ENCODE measurements at regions not wholly inside any gene's neighbourhood (a gene's known extent, or its start where the extent isn't known, plus 50 kb on each side); places are given as distances from the start of the nearest gene placed in this dataset.

GRCh38 chr6:134491477-134491876 is 173.6 kb upstream of the SGK1 start:
- no peak for DNase-seq (ENCODE audit: low spot score)

- DNase-seq (ENCODE audit: low spot score): no peak
Observed at GRCh38 chr6:134482593-134483270, 164.8 kb upstream of the SGK1 start.

GRCh38 chr6:134481966-134482365 is 164.1 kb upstream of the SGK1 start:
- no peak for DNase-seq (ENCODE audit: low spot score)

GRCh38 chr6:134480593-134480992 is 162.7 kb upstream of the SGK1 start:
- no peak for DNase-seq (ENCODE audit: low spot score)

GRCh38 chr6:134478764-134479399 is 161.0 kb upstream of the SGK1 start:
- no peak for DNase-seq (ENCODE audit: low spot score)

- DNase-seq (ENCODE audit: low spot score): no peak
Observed at GRCh38 chr6:134477991-134478635, 160.2 kb upstream of the SGK1 start.

- DNase-seq (ENCODE audit: low spot score): no peak
Observed at GRCh38 chr6:134474955-134475354, 157.0 kb upstream of the SGK1 start.

GRCh38 chr6:134472661-134473060 is 154.7 kb upstream of the SGK1 start:
- DNase-seq (ENCODE audit: low spot score): no peak

- DNase-seq (ENCODE audit: low spot score): no peak
Observed at GRCh38 chr6:134472046-134472445, 154.1 kb upstream of the SGK1 start.

- DNase-seq (ENCODE audit: low spot score): no peak
Observed at GRCh38 chr6:134470457-134470975, 152.6 kb upstream of the SGK1 start.

GRCh38 chr6:134469702-134470456 is 152.0 kb upstream of the SGK1 start:
- DNase-seq (ENCODE audit: low spot score): no peak

GRCh38 chr6:134468633-134469032 is 150.7 kb upstream of the SGK1 start:
- peak; percentile 44 for DNase-seq (ENCODE audit: low spot score)

GRCh38 chr6:134467620-134468019 is 149.7 kb upstream of the SGK1 start:
- DNase-seq (ENCODE audit: low spot score): no peak

GRCh38 chr6:134466771-134467525 is 149.0 kb upstream of the SGK1 start:
- DNase-seq (ENCODE audit: low spot score): no peak

GRCh38 chr6:134464690-134465411 is 146.9 kb upstream of the SGK1 start:
- DNase-seq (ENCODE audit: low spot score): no peak

GRCh38 chr6:134458857-134459657 is 141.1 kb upstream of the SGK1 start:
- DNase-seq (ENCODE audit: low spot score): no peak

GRCh38 chr6:134457941-134458340 is 140.0 kb upstream of the SGK1 start:
- DNase-seq (ENCODE audit: low spot score): no peak

GRCh38 chr6:134456226-134456625 is 138.3 kb upstream of the SGK1 start:
- DNase-seq (ENCODE audit: low spot score): no peak

- DNase-seq (ENCODE audit: low spot score): no peak
Observed at GRCh38 chr6:134455319-134455718, 137.4 kb upstream of the SGK1 start.

GRCh38 chr6:134454794-134455193 is 136.9 kb upstream of the SGK1 start:
- no peak for DNase-seq (ENCODE audit: low spot score)

All from putamen (tissue), 1 donor.